Mesodermal cell (in vitro differentiated cells): ENCODE measurements at regions not wholly inside any gene's neighbourhood (a gene's known extent, or its start where the extent isn't known, plus 50 kb on each side); places are given as distances from the start of the nearest gene placed in this dataset.
"Not testable (repeated sequence)": the region's sequence is repeated elsewhere in the genome, so short reads cannot be mapped to it uniquely, and the experiment has no call there.

Experiments used
- H3K27ac ChIP-seq: 2 replicates; pipeline ENCODE4 v1.7.0; 2013; ENCODE audit warnings: mild to moderate bottlenecking, low read depth, low read length, moderate library complexity; ENCODE audit not compliant: severe bottlenecking
- H3K36me3 ChIP-seq: 2 replicates; pipeline ENCODE4 v1.7.1; 2013; ENCODE audit warnings: mild to moderate bottlenecking, low read length, moderate library complexity; ENCODE audit not compliant: control insufficient read depth, insufficient read depth
- H3K4me1 ChIP-seq: one replicate; pipeline ENCODE4 v1.7.1; 2013; ENCODE audit warnings: mild to moderate bottlenecking, low read length; ENCODE audit not compliant: insufficient read depth, control insufficient read depth, poor library complexity, severe bottlenecking
- H3K4me3 ChIP-seq: 2 replicates; pipeline ENCODE4 v1.7.0; 2013; ENCODE audit warnings: low read length, control low read depth, mild to moderate bottlenecking; ENCODE audit not compliant: insufficient read depth, poor library complexity, severe bottlenecking; ENCODE audit errors: extremely low read depth
- H3K9me3 ChIP-seq: 2 replicates; pipeline ENCODE4 v1.7.1; 2013; ENCODE audit warnings: mild to moderate bottlenecking, low read length, moderate library complexity; ENCODE audit not compliant: control insufficient read depth
- WGBS, 2 experiments: methylation state at CpG; one replicate each; pipeline ENCODE4 v1.1.5; 2013; ENCODE audit warnings: missing lambda C conversion rate in 2 of 2; ENCODE audit not compliant: insufficient coverage in 2 of 2; 5-methylcytosine and 5-hydroxymethylcytosine counted together

GRCh38 chr2:204370172-204370718 is 175.0 kb upstream of the PARD3B start:
- Histone ChIP-seq H3K36me3 (no peaks in the 10 kb centered on the region), H3K27ac (no peak overlapping the region), H3K4me1 (no peaks in the 10 kb centered on the region), H3K4me3 (no peak overlapping the region), H3K9me3 (no peaks in the 10 kb centered on the region)
- 59% methylated on average over 4 of the region's 4 CpGs; no CpG with 5 or more reads in 1 of the 2 experiments for WGBS, 2 experiments

GRCh38 chr2:204373942-204374341 is 171.3 kb upstream of the PARD3B start:
- no peak overlapping the region for H3K27ac ChIP-seq
- H3K4me3 ChIP-seq, result no peak overlapping the region
- no peaks in the 10 kb centered on the region for H3K9me3 ChIP-seq
- H3K36me3 ChIP-seq, result no peaks in the 10 kb centered on the region
- no peaks in the 10 kb centered on the region for H3K4me1 ChIP-seq

- Histone ChIP-seq H3K27ac (no peak overlapping the region), H3K9me3 (no peaks in the 10 kb centered on the region), H3K4me1 (no peaks in the 10 kb centered on the region), H3K4me3 (no peak overlapping the region), H3K36me3 (no peaks in the 10 kb centered on the region)
- no CpG with 5 or more reads among the region's 5 CpGs for WGBS, 2 experiments
These were observed 165.0 kb upstream of the PARD3B start for GRCh38 chr2:204380141-204380881.

- WGBS, 2 experiments, result no CpG with 5 or more reads among the region's 2 CpGs
- no peak overlapping the region for H3K27ac ChIP-seq
- H3K9me3 ChIP-seq, result no peaks in the 10 kb centered on the region
- no peaks in the 10 kb centered on the region for H3K36me3 ChIP-seq
- H3K4me3 ChIP-seq, result no peak overlapping the region
- H3K4me1 ChIP-seq, result no peaks in the 10 kb centered on the region
These were observed 158.6 kb upstream of the PARD3B start for GRCh38 chr2:204386668-204387067.

- WGBS, 2 experiments, result 80% methylated on average over 1 of the region's 1 CpG; no CpG with 5 or more reads in 1 of the 2 experiments
These were observed 156.2 kb upstream of the PARD3B start for GRCh38 chr2:204389120-204389519.

GRCh38 chr2:204389856-204390255 is 155.4 kb upstream of the PARD3B start:
- Histone ChIP-seq H3K4me3 (no peak overlapping the region), H3K9me3 (no peaks in the 10 kb centered on the region), H3K27ac (no peak overlapping the region), H3K4me1 (no peaks in the 10 kb centered on the region), H3K36me3 (no peaks in the 10 kb centered on the region)
- WGBS, 2 experiments, result 86 to 100% methylated on average over 1 of the region's 1 CpG

More at GRCh38 chr2:204389120-204389519, 156.2 kb upstream of the PARD3B start:
- Histone ChIP-seq H3K4me3 (no peak overlapping the region), H3K27ac (no peak overlapping the region), H3K36me3 (no peaks in the 10 kb centered on the region), H3K4me1 (no peaks in the 10 kb centered on the region), H3K9me3 (no peaks in the 10 kb centered on the region)

- no peaks in the 10 kb centered on the region for H3K36me3 ChIP-seq
- no peaks in the 10 kb centered on the region for H3K9me3 ChIP-seq
- 89 to 98% methylated on average over 4 of the region's 4 CpGs for WGBS, 2 experiments
- H3K27ac ChIP-seq, result no peak overlapping the region
- H3K4me3 ChIP-seq, result no peak overlapping the region
- H3K4me1 ChIP-seq, result no peaks in the 10 kb centered on the region
These were observed 149.7 kb upstream of the PARD3B start for GRCh38 chr2:204395539-204395938.

- Histone ChIP-seq H3K36me3 (no peaks in the 10 kb centered on the region), H3K4me3 (no peak overlapping the region), H3K4me1 (no peaks in the 10 kb centered on the region), H3K9me3 (no peaks in the 10 kb centered on the region), H3K27ac (no peak overlapping the region)
- 90 to 92% methylated on average over 4 to 5 of the region's 5 CpGs for WGBS, 2 experiments
These were observed 144.2 kb upstream of the PARD3B start for GRCh38 chr2:204401114-204401513.

- WGBS, 2 experiments, result 100% methylated on average over 1 of the region's 6 CpGs; no CpG with 5 or more reads in 1 of the 2 experiments
- H3K4me1 ChIP-seq, result peaks cover 18% of the 10 kb centered on the region
- H3K27ac ChIP-seq, result no peak overlapping the region
- no peak overlapping the region for H3K4me3 ChIP-seq
- H3K9me3 ChIP-seq, result peaks cover 7% of the 10 kb centered on the region
- no peaks in the 10 kb centered on the region for H3K36me3 ChIP-seq
These were observed 137.9 kb upstream of the PARD3B start for GRCh38 chr2:204407204-204408014.

- H3K36me3 ChIP-seq, H3K27ac ChIP-seq, H3K4me1 ChIP-seq, H3K4me3 ChIP-seq: not testable (repeated sequence)
- WGBS, 2 experiments, result 76 to 83% methylated on average over 2 of the region's 2 CpGs
- peaks cover 11% of the 10 kb centered on the region for H3K9me3 ChIP-seq
These were observed 132.5 kb upstream of the PARD3B start for GRCh38 chr2:204412782-204413181.
